SK-N-SH treated with all-trans-retinoic acid at 6 μM for 48 hours (cell line): ENCODE measurements at regions not wholly inside any gene's neighbourhood (a gene's known extent, or its start where the extent isn't known, plus 50 kb on each side); places are given as distances from the start of the nearest gene placed in this dataset.
A peak's percentile ranks its signal among the peaks of the same experiment; 100 is the strongest.
"Not testable (repeated sequence)": the region's sequence is repeated elsewhere in the genome, so short reads cannot be mapped to it uniquely, and the experiment has no call there.

Experiments
- ATAC-seq: fragments of 200-7000 bp; cut with Tn5 transposase; 3 replicates; pipeline ENCODE4 v1.9.1; 2020; ENCODE audit warnings: mild to moderate bottlenecking, moderate library complexity
- CREB5 ChIP-seq: fragments of 250-450 bp; sonication (Bioruptor Pico); IDR thresholded peaks from 2 replicates; pipeline ENCODE4 v1.5.1; 2020; ENCODE audit warnings: low read depth, mild to moderate bottlenecking, moderate library complexity
- CSRNP3 ChIP-seq: fragments of 250-450 bp; sonication (Bioruptor Pico); IDR thresholded peaks from 2 replicates; pipeline ENCODE4 v1.5.1; 2021; ENCODE audit warnings: mild to moderate bottlenecking, moderate library complexity
- ESRRG ChIP-seq: fragments of 250-450 bp; sonication (Bioruptor Pico); IDR thresholded peaks from 2 replicates; pipeline ENCODE4 v1.6.1; 2021; ENCODE audit warnings: mild to moderate bottlenecking
- GLIS3 ChIP-seq: fragments of 250-450 bp; sonication (Bioruptor Pico); IDR thresholded peaks from 2 replicates; pipeline ENCODE4 v1.5.0; 2020; ENCODE audit warnings: mild to moderate bottlenecking, moderate library complexity
- ISL1 ChIP-seq: fragments of 250-450 bp; sonication (Bioruptor Pico); IDR thresholded peaks from 2 replicates; pipeline ENCODE4 v2.1.2; 2022; ENCODE audit warnings: mild to moderate bottlenecking, moderate library complexity
- OSR1 ChIP-seq: fragments of 250-450 bp; sonication (Bioruptor Pico); IDR thresholded peaks from 2 replicates; pipeline ENCODE4 v1.8.0; 2022; ENCODE audit warnings: moderate library complexity, mild to moderate bottlenecking, inconsistent platforms
- PATZ1 ChIP-seq: fragments of 250-450 bp; sonication (Bioruptor Pico); IDR thresholded peaks from 2 replicates; pipeline ENCODE4 v1.8.0; 2020; ENCODE audit warnings: mild to moderate bottlenecking, moderate library complexity, borderline replicate concordance
- POU6F1 ChIP-seq: fragments of 250-450 bp; sonication (Bioruptor Pico); IDR thresholded peaks from 2 replicates; pipeline ENCODE4 v1.8.0; 2021; ENCODE audit warnings: low read depth, mild to moderate bottlenecking, moderate library complexity, borderline replicate concordance
- SNAI2 ChIP-seq: fragments of 250-450 bp; sonication (Bioruptor Pico); IDR thresholded peaks from 2 replicates; pipeline ENCODE4 v1.5.0; 2020; ENCODE audit warnings: mild to moderate bottlenecking, moderate library complexity
- TCF4 ChIP-seq: fragments of 250-450 bp; sonication (Bioruptor Pico); IDR thresholded peaks from 2 replicates; pipeline ENCODE4 v1.8.0; 2021; ENCODE audit warnings: mild to moderate bottlenecking, moderate library complexity, borderline replicate concordance
- TOX ChIP-seq: fragments of 250-450 bp; sonication (Bioruptor Pico); IDR thresholded peaks from 2 replicates; pipeline ENCODE4 v1.8.0; 2021; ENCODE audit warnings: mild to moderate bottlenecking, moderate library complexity, borderline replicate concordance
- TSHZ2 ChIP-seq: fragments of 250-450 bp; sonication (Bioruptor Pico); IDR thresholded peaks from 2 replicates; pipeline ENCODE4 v1.5.0; 2020; ENCODE audit warnings: mild to moderate bottlenecking, moderate library complexity
- ZC3H10 ChIP-seq: fragments of 250-450 bp; sonication (Bioruptor Pico); IDR thresholded peaks from 2 replicates; pipeline ENCODE4 v1.5.1; 2021; ENCODE audit warnings: mild to moderate bottlenecking, moderate library complexity
- ZFP3 ChIP-seq: fragments of 250-450 bp; sonication (Bioruptor Pico); IDR thresholded peaks from 2 replicates; pipeline ENCODE4 v1.5.0; 2020; ENCODE audit warnings: mild to moderate bottlenecking, moderate library complexity
- ZFP30 ChIP-seq: fragments of 450-650 bp; formaldehyde crosslinking; IDR thresholded peaks from 2 replicates; pipeline ENCODE4 v1.5.0; 2022; ENCODE audit warnings: mild to moderate bottlenecking, moderate library complexity
- ZNF565 ChIP-seq: fragments of 450-650 bp; formaldehyde crosslinking; conservative IDR thresholded peaks from 2 replicates; pipeline ENCODE4 v1.5.0; 2020; ENCODE audit warnings: low read depth, mild to moderate bottlenecking, moderate library complexity
- ZNF70 ChIP-seq: fragments of 450-650 bp; formaldehyde crosslinking; IDR thresholded peaks from 2 replicates; pipeline ENCODE4 v1.5.0; 2020; ENCODE audit warnings: mild to moderate bottlenecking, moderate library complexity
- ZNF8 ChIP-seq: fragments of 450-650 bp; formaldehyde crosslinking; IDR thresholded peaks from 2 replicates; pipeline ENCODE4 v1.5.0; 2020; ENCODE audit warnings: mild to moderate bottlenecking, moderate library complexity

GRCh38 chr15:78708713-78709260 lies 67.8 kb upstream of the CHRNB4 start:
- ATAC-seq = peak; percentile 9; the same call in 1 of the 3 replicates
- TF ChIP-seq CREB5 (CRISPR knock-in tag) = no peak; the same call in 1 of the 2 replicates
- TF ChIP-seq ZFP3 = no peak
- no peak for TF ChIP-seq OSR1 (CRISPR knock-in tag)
- no peak for TF ChIP-seq TSHZ2 (CRISPR knock-in tag)
- no peak for TF ChIP-seq ZNF8 (CRISPR knock-in tag)
- TF ChIP-seq SNAI2 = peak; percentile 8; the same call in 1 of the 2 replicates
- TF ChIP-seq ZNF565 = no peak
- TF ChIP-seq ESRRG (CRISPR knock-in tag) = no peak
- TF ChIP-seq ISL1 (CRISPR knock-in tag) = peak; percentile 85
- TF ChIP-seq TCF4 (CRISPR knock-in tag) = peak; percentile 38; the same call in 1 of the 2 replicates
- TF ChIP-seq POU6F1 (CRISPR knock-in tag) = no peak
- TF ChIP-seq PATZ1 (CRISPR knock-in tag) = no peak
- no peak for TF ChIP-seq ZC3H10
- TF ChIP-seq CSRNP3 = peak; percentile 78; the same call in 1 of the 2 replicates

- not testable (repeated sequence) for ATAC-seq
These were observed 65.6 kb upstream of the CHRNB4 start for GRCh38 chr15:78706481-78707235.

GRCh38 chr15:78703334-78704056 lies 62.5 kb upstream of the CHRNB4 start:
- not testable (repeated sequence) for ATAC-seq

GRCh38 chr15:78702609-78703333 lies 61.8 kb upstream of the CHRNB4 start:
- ATAC-seq = no peak
- TF ChIP-seq TCF4 (CRISPR knock-in tag) (no peak), ZNF70 (CRISPR knock-in tag) (no peak), OSR1 (CRISPR knock-in tag) (no peak), POU6F1 (CRISPR knock-in tag) (no peak), TSHZ2 (CRISPR knock-in tag) (no peak), TOX (no peak), ISL1 (CRISPR knock-in tag) (no peak), GLIS3 (CRISPR knock-in tag) (no peak), ZFP30 (CRISPR knock-in tag) (no peak)
